HG03439 (cell line): ENCODE measurements at regions not wholly inside any gene's neighbourhood (a gene's known extent, or its start where the extent isn't known, plus 50 kb on each side); places are given as distances from the start of the nearest gene placed in this dataset.
"Not testable (repeated sequence)": the region's sequence is repeated elsewhere in the genome, so short reads cannot be mapped to it uniquely, and the experiment has no call there.

Experiments
- ATAC-seq: cut with Tn5 transposase; IDR thresholded peaks from one replicate; pipeline ENCODE4 v1.9.1; 2021; ENCODE audit warnings: mild to moderate bottlenecking, moderate library complexity; ENCODE audit not compliant: unreplicated experiment

DNA sequence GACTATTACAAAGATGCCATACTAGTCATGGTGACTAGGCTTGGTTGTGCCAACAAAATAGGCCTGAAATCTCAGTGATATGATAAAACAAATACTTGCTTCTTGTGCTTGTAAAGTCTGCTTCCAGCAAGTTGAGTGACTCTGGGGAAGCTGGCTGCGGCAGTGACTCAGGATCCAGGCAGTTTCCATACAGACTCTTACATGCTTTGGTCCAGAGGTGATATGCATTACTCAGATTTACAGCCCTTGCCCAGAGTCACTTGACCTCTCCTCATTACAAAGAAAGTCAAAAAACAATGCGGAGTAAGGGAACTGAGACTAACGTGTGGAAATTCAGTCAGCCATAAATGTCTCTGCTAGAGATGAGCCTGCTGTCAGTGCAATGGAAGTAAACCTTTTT, 387.5 kb downstream of the KCNA4 start:
- ATAC-seq, result no peak

DNA sequence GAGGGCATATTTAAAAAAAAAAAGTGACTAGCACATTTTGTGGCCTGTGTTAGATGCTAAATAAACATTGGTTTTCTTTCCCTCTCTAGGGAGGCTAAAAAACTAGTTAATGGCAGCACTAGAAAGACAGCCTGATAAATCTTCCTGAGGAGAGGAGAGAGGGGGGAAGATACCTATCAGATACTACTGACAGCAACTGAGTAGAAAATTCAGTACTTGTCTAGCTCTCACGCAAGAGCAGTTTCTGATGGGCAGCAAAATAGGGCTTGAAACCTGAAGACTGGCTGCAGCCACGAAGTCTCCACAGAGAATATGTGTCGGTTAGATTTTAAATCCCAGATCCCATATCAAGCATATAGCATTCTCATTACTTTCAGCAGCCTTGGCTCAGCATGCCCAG, 388.2 kb downstream of the KCNA4 start:
- ATAC-seq, result no peak

DNA sequence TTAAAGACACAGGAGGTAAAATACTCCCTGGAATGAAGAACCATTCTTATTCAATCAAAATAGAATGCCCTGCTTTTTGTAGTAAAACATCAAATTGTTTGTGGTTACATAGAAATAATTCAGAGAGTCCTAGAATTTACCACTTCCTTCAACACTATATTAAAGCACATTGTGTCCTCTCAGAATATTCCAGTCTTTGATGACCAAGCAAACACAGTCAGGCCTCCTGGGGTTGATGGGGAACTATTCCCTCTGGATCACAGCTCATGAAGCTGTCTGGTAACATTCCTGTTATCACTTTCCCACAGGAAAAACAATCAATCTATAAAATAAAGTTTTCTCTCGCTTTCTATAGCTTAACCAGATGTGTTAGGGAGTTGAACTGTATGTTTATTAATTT, 389.3 kb downstream of the KCNA4 start:
- ATAC-seq, result no peak

DNA sequence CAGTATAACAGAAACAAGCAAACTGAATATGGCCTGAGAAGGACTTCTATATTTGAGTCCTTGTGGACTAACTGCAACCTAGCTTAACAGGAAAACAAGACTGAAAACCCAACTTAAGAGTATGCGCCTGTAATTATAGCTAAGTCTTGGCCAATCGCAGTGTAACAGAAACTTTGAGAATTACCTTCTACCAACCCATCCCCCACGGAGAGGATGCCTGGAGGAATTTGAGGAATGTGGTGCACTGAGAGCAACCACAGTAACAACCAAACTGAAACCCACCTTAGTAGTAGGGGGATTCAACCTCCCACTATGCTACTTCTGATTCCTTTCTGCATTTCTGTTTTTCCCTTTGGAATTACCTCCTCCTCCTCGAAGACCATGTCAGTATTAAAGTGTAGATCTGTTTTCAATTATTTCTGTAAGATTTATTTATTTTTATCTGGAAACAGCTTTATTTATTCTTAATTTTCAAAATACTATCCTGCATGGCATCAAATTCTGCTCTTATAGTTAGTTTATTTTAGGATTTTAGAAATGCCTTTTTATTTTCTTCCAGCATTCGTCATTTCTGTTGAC, 393.6 kb downstream of the KCNA4 start:
- ATAC-seq, result no peak

DNA sequence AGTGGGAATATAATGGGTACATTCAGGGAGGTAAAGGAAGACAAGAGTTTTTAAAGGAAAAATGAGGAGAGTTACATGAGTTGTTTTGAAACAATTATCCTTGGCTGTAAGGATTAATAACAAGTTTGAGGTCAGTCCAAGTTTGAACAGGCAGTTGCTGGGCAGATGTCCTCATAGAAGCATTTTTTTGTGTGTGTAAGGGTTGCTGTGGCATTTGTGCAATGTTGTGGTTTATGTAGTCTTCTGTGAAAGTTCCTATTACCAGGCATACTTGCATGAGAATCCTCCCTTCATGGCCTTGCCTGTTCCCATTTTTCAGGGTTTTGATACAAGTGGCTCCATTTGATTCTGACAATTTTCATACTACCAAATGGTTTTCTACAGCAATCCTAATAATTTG, 400.2 kb downstream of the KCNA4 start:
- no peak for ATAC-seq

DNA sequence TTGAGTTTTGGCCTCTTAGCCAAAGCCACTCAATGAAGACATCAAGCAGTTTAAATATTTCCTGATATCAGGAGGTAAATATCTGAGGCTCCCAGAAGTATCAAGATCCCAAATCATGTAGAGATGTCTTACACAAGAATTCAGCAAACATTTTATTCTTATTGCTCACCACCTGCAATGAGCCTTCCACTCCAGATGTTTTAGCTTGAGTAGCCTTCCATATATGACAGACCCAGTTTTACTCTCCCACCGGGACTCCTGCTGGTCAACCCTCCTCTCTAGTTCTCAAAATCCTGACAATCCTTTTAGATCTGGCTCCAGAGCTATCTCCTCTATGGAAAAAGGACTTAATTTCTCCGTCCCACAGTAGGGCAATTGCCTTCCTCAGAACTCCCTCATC, 404.4 kb downstream of the KCNA4 start:
- no peak for ATAC-seq

DNA sequence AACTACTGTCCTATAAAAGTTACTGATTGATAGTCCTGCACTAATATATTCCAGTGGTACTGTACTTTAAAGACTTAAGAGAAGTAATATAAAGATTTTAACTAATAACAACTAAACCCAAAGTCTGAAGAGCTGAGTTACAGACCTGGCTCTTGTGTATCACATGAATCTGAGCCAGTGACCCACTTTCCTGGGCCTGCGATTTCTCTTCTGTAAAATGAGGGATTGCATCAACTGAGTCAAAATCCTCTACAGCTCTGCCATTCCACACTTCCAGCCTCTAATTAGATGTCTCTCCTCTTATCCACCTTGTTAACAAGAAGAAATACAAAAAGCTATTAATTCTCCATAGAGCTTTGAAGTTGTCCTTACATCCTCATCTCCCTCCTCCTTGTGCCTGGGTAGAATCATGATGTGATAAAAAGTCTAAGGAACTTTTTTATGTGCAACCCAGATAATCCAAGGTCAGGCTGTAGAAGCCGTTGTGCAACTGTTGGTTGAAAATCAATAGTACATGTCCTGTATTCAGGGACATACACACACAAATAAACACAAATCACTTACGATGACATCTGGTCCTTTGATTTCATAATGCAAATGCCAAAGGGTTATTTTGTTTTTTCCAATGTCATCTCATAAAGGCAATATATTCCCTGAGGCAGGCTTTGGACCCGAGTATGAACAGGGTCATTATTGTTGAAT, 410.3 kb downstream of the KCNA4 start:
- no peak for ATAC-seq

DNA sequence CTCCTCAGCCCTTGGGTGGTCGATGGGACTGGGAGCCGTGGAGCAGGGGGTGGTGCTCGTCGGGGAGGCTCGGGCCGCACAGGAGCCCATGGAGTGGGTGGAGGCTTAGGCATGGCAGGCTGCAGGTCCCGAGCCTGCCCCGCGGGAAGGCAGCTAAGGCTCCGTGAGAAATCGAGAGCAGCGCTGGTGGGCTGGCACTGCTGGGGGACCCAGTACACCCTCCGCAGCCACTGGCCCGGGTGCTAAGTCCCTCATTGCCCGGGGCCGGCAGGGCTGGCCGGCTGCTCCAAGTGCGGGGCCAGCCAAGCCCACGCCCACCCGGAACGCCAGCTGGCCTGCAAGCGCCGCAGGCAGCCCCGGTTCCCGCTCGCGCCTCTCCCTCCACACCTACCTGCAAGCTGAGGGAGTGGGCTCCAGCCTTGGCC, 416.7 kb downstream of the KCNA4 start:
- not testable (repeated sequence) for ATAC-seq

DNA sequence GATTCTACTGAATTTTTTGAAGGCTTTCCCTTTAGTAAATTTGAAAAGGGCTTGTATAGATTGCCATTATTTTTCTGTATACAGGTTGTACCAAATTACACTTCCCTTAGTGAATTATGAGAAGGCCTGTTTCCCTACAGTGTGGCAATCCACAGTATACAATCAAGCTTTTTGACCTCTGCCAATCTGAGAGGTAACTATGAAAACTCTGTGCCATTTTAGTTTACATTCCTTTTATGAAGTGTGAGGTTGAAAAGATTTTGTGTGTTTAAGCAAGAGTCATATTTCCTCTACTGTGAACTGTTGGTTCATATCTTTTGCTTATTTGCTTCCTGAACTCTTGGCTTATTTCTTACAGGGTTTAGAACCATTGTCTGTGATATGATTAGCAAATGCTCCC, 432.5 kb downstream of the KCNA4 start:
- no peak for ATAC-seq

DNA sequence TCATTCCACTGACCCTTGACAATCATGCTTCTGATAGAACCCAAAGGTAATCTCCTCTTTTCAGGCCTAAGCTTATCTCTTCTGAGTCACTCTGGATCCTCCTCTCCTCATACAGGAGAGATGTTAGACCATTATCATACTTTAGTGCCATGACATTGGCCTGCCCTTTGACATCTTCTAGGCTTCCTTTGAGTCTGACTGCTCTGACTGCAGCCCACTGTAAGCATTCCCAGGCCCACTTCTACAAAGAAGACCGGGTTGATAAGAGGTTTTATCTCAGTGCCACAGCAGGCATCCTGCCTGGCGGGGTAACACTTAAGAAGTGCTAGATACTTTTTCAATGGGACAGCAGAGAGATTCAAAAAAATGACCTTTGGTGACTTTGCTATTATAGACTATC, 438.0 kb downstream of the KCNA4 start:
- no peak for ATAC-seq

DNA sequence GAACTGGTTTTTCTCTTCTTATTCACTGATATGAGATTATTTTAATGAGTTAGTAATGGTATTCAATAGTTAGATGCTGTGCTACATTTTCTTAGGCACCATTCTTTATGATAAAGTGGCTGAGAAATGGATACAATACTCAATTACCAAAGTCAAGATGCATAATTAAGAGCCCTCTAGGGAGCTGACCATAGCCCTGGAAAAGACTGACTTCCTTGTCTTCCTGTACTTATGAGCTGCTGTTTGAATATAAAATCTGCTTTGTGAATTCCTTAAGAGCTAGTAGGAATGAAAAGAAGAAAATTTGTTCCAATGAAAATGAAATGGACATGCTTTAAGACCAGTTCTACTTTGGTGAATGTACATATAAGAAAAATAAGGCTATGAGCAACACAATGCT, 452.3 kb downstream of the KCNA4 start:
- ATAC-seq, result no peak

DNA sequence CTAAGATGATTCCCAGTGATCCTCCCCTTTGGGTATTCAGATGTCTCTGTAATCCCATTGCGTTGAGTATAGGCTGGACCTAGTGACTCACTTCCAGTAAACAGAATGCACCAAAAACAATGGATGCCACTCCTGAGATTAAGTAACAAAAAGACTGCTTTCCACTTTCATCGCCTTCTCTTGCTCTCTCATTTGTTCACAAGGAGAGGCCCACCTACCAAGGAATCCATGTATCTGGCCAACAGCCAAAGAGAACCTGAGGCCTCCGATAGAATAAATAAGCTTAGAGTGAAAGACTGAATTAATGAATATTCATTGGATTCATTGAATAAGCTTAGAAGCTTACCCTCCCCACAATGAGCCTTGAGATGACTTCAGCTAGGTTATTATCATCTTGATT, 454.6 kb downstream of the KCNA4 start:
- ATAC-seq, result no peak

DNA sequence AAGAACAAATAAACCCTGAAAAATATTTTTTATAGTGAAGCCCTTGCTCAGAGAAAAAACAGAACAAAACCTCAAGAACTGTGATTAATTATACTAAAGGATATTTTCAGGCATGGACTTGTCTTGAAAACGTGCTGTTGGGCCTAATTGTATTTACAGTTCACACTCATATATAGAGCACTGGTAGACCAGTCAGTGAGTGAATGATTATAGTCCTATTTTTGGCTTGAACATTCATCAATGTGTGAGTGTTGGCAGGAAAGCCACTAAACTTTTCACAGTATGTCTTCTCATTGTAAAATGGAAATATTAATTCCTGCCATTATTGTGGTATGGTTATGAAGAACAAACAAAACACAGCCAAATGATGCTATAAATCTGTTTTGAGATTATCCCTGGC, 462.8 kb downstream of the KCNA4 start:
- no peak for ATAC-seq

DNA sequence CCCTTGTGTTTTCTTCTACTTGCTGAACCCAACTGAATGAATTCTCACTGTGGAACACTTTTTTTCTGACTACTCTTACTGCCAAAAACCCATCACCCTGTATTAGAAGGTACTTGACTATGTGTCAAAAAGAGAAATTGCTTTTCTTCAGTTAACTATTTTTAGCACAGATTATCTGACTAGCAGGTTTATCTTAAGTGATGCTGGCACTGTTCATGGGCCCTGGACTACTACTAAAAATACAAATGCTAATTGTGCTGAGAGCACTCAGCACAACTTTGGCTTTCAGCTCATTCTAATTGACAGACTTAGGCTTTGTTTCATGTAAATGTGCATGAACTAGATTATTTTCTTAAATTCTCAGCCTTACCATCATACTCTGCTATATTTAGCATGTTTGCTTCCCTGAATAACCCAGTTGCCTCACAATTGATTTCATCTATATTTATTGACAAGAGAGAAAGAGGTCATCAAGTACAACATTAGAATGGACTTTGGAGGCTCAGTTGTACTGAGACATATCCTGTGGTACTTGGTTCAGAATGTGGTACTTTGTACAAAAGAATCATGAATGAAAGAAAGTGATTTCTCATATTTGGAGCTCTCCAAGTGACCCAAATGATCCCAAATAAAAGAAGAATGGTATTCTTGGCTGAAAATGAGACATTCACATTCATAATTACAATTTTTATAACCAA, 478.3 kb downstream of the KCNA4 start:
- no peak for ATAC-seq

DNA sequence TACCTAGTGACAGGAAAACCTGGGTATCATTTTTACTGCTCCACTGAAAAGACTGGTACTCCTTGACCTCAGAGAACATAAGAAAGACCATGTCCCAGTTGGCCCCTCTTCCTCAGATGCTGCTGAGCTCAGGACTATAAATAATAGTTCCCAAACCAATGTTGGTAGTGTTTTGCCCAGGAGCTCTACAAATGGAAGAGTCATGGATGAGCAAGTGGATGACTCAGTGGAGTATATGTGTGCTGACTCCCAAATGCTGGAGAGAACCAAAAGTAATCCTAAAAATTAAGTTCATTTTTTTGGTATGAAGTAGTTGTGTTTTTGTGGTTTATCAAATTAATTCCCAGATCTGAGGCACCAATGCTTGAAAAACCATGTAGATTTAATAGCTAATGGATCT, 482.0 kb downstream of the KCNA4 start:
- ATAC-seq, result no peak

DNA sequence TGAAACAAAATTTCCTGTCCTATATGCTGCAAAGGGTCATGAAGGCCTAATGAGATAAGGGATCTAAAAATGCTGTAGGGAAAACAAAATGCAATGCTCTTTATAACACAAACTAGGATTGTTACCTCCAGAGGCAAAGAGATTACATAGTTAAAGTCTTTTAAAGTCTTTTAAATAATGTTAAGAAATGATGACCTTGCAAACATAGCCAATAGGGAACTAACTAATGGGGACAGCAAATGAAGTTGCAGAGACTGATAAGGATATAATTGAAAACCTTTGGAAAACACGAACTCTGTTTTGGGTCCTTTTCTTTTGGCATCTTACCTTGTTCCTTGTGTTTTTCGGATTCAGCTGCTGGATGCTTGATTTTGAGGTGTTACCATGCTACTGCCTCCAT, 485.9 kb downstream of the KCNA4 start:
- ATAC-seq, result no peak

DNA sequence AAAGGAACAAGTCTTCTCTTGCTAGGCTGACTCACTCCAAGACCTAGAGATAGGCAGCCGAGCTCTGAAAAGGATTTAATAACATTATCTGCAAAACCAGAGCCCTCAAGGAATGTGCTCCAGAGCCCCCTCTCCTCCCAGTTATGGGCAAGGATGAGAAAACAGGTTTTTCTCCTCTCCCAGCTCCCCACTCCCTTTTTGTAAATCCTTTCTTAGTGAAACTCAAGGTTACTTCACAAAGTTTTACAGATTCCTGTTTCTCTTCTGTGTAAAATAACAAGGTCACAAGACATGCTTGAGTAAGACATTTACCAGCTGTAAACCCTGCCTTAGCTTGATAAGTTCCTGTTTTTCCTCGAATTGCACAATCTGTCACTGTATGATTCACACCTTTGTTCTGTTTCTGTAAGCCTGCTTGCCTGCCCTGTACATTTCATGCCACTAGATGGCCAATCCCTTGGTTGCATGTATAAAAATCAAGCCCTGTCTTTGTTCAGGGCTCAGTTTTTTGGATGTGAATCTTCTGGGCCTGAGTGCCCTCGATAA, 489.4 kb downstream of the KCNA4 start:
- ATAC-seq, result peak; percentile 65

DNA sequence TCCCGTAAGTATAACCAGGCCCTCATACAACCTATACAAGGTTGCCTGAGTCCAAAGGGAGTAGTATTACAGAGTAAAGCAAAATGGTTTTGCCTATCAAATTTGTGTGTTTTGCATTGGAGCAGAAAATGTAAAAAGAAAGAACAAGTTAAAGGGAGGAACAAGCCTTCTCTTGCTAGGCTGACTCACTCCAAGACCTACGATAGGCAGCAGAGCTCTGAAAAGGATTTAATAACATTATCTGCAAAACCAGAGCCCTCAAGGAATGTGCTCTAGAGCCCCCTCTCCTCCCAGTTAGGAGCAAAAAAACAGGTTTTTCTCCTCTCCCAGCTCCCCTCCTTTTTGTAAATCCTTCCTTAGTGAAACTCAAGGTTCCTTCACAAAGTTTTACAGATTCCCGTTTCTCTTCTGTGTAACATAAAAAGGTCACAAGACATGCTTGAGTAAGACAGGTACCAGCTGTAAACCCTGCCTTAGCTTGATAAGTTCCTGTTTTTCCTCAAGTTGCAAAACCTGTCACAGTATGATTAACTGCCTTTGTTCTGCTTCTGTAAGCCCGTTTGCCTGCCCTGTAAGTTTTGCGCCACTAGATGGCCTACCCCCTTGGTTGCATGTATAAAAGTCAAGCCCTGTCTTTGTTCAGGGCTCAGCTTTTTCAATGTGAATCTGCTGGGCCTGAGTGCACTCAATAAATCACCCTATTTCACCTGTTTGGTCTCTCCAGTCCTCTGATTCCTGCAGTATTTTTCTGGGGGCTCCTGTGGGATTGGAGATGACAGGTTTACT, 498.2 kb downstream of the KCNA4 start:
- no peak for ATAC-seq

DNA sequence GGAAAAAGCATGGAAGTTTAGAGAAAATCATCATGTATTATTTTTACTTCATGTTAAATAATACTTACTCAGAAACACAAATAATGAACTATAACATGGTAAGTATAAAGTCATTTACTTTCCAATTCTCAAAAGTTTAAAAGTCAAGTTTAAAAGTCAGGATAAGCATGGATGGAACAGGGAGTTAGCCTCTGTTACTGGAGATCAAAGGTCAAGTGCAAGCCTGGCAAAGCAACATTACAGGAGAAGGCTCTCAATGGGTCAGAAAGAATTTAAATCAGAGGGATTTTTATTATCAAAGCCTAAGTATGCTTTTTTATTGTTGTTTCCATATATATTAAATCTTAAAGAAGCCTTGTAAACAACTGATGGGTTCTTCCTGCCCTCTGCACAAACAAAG, 505.4 kb downstream of the KCNA4 start:
- ATAC-seq, result no peak

DNA sequence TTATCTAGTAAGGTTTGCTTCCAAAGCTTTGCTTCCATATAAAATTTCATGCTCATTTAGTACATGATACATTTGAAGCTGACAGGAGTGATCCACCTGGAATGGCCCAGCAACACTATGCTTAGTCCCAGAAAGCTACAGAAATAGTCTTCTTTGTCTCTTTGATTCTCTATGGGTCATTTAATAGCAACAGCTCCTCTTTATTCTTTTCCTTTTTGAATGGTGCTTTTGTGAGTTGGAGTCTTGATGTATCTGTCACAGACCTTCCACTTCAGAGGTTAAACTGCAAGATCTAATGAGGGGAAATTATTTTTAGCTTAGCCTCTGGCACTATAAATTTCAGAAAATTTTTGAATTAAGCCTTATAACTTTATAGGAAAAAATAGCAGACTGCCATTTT, 509.5 kb downstream of the KCNA4 start:
- no peak for ATAC-seq

DNA sequence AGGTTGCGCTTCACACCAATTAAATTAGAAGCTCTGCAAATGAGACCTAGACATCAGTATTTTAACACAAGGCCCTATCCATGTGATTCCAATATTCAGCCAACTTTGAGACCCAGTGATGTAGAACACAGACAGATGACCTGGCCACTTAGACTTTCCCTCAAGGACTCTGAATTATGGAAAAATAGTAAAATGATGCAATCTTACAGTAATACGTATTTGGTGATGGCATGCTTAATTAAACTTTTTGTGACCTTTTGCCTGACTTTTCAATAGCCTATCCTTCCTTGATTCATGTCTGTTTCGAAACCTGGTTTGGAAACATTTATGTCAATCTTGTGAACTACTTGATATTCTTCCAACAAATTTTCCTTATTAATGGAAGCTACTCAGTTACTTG, 521.2 kb downstream of the KCNA4 start:
- no peak for ATAC-seq
